Breast epithelium (tissue), 3 donors: ENCODE measurements at regions not wholly inside any gene's neighbourhood (a gene's known extent, or its start where the extent isn't known, plus 50 kb on each side); places are given as distances from the start of the nearest gene placed in this dataset.

Source experiments
- CTCF ChIP-seq, 3 donors: fragments of 450-650 bp; IDR thresholded peaks; one replicate each; pipeline ENCODE4 v1.5.1; 2016 to 2017; ENCODE audit warnings: antibody characterized with exemption in 3 of 3, mild to moderate bottlenecking in 3 of 3, moderate library complexity in 3 of 3
- POLR2A ChIP-seq: fragments of 450-650 bp; IDR thresholded peaks from one replicate; pipeline ENCODE4 v1.6.1; 2016; ENCODE audit warnings: antibody characterized with exemption, mild to moderate bottlenecking, moderate library complexity

DNA sequence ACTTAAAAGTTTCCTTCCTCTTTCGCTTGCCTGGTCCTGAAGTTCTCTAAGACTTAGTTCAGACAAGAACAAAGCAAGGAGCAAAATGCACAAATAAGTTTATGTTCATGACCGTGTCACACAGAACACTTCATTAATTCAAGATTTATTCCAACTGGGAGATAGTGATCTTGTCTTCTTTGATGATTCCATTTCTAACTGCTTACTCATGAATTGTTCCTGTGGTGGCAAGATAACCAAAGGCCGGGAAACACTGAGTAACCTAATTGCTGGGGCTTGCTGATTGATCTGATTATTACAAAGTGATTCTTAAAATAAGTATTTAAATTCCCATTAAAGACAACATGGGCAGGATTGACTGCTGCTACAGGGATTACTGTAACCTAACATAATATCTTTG is 1462.9 kb upstream of the RAG2 start:
- TF ChIP-seq POLR2A (no peak), CTCF (IDR thresholded peaks at IDR 0.05) (no peak)
